Duodenal mucosa (tissue), 2 donors: ENCODE measurements at regions not wholly inside any gene's neighbourhood (a gene's known extent, or its start where the extent isn't known, plus 50 kb on each side); places are given as distances from the start of the nearest gene placed in this dataset.

Experiments
- H3K27ac ChIP-seq: one replicate; pipeline ENCODE4 v1.7.0; 2013; ENCODE audit warnings: low read depth, low read length
- H3K27me3 ChIP-seq, 2 donors: one replicate each; pipeline ENCODE4 v1.7.0; 2013; ENCODE audit warnings: low read length in 2 of 2, control low read depth in 1 of 2; ENCODE audit not compliant: insufficient read depth in 2 of 2, control insufficient read depth in 1 of 2
- H3K36me3 ChIP-seq, 2 donors: one replicate each; pipeline ENCODE4 v1.7.0; 2013; ENCODE audit warnings: low read length in 2 of 2, control low read depth in 1 of 2; ENCODE audit not compliant: insufficient read depth in 2 of 2, control insufficient read depth in 1 of 2
- H3K4me1 ChIP-seq, 2 donors: one replicate each; pipeline ENCODE4 v1.7.0; 2013; ENCODE audit warnings: low read length in 2 of 2, control low read depth in 1 of 2; ENCODE audit not compliant: insufficient read depth in 2 of 2, control insufficient read depth in 1 of 2
- H3K4me3 ChIP-seq, 2 donors: one replicate each; pipeline ENCODE4 v1.7.0; 2013; ENCODE audit warnings: low read length in 2 of 2, low read depth in 1 of 2
- H3K9ac ChIP-seq, 2 donors: one replicate each; pipeline ENCODE4 v1.7.0; 2013; ENCODE audit warnings: low read length in 2 of 2, low read depth in 1 of 2
- H3K9me3 ChIP-seq, 2 donors: one replicate each; pipeline ENCODE4 v1.7.0; 2013; ENCODE audit warnings: low read length in 2 of 2, control low read depth in 1 of 2; ENCODE audit not compliant: control insufficient read depth in 1 of 2

DNA sequence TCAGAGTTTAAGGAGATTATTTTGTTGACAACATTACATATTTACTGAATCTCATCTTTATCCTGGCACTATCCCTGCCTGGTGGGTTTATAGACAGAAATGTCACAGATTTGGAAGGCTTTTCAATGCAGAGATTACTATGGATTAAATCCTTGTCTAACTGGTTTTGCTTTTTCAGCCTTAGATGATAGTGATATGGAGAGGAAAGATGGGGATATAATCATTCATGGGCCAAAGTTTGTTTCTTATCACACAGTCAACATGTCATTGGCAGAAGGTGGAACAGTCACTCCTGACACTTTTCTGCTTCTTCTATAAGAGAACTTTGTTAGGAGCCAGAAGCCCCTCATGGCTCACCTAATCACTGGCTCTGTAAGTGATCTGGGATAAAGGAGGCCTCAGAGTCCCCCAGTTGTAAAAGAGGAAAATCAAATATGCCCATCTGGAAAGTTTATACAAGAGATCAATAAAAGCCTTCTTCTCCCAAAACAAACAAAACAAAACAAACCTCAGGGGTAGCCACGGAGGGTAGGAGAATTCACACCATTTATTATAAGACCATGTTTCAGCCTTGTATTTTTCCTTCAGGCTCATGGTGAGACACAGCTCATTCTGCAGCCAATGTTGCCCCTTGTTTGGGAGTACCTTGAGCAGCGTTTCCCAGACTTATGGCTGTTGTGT, 101.2 kb downstream of the PCSK1 start:
- H3K27me3 ChIP-seq, result no peaks in the 10 kb centered on the region
- no peaks in the 10 kb centered on the region for H3K36me3 ChIP-seq
- no peaks in the 10 kb centered on the region for H3K9me3 ChIP-seq
- no peak overlapping the region for H3K4me3 ChIP-seq
- peaks cover 17 to 19% of the 10 kb centered on the region in 2 donors for H3K4me1 ChIP-seq
- H3K9ac ChIP-seq, result no peak overlapping the region
- no peak overlapping the region for H3K27ac ChIP-seq

DNA sequence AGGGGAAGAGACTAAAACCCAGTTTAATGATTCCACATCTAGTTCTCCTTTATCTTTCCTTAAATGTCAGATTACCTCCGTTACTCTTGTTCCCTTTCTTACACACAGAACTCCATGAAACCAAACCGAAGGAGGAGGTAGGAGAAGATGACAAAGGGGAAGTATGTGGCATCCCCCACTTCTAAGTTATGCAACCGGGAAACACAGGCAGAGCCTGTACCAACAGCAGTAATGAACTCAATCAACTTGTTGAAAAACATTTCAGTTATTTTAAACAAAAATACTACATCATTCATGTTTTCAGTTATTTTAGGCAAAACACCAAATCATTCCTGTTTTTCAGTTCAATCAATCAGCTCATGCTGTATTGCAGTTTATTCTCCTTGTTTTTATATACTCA, 101.8 kb downstream of the PCSK1 start:
- no peak overlapping the region for H3K4me3 ChIP-seq
- H3K27ac ChIP-seq, result no peak overlapping the region
- H3K36me3 ChIP-seq, result no peaks in the 10 kb centered on the region
- no peaks in the 10 kb centered on the region for H3K27me3 ChIP-seq
- H3K4me1 ChIP-seq, result peaks cover 17 to 19% of the 10 kb centered on the region in 2 donors
- H3K9me3 ChIP-seq, result no peaks in the 10 kb centered on the region
- H3K9ac ChIP-seq, result no peak overlapping the region

DNA sequence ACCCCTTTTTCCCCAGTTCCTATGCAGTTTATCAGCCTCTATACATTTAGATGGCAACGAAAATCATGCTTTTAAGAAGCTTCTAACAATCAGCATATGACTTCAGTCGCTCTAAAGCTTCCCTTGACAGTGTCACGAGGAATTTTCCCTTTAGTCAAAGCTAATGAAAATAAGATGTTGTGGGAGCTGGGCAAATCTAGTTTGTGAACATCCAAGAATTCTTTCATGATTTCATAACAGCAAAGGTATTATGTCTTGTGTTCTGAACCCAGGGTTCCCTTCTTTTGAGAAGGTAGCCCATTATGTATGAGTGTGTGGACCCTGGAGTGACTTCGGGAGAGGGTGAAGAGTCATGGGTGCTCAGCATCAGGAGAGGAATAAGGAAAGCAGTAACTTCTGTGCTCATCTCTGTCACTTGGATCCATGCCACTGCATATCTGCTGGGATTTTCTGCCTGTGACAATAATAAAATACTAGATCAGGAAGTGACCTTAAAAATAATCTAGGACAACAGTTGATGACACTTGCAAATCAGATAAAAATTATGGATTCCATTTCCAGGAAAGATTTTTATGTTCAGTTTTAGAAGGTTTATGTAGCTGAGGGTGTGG, 102.4 kb downstream of the PCSK1 start:
- Histone ChIP-seq H3K36me3 (no peaks in the 10 kb centered on the region), H3K4me1 (peaks cover 17 to 19% of the 10 kb centered on the region in 2 donors), H3K9ac (no peak overlapping the region), H3K4me3 (no peak overlapping the region), H3K27ac (no peak overlapping the region), H3K27me3 (no peaks in the 10 kb centered on the region), H3K9me3 (no peaks in the 10 kb centered on the region)

DNA sequence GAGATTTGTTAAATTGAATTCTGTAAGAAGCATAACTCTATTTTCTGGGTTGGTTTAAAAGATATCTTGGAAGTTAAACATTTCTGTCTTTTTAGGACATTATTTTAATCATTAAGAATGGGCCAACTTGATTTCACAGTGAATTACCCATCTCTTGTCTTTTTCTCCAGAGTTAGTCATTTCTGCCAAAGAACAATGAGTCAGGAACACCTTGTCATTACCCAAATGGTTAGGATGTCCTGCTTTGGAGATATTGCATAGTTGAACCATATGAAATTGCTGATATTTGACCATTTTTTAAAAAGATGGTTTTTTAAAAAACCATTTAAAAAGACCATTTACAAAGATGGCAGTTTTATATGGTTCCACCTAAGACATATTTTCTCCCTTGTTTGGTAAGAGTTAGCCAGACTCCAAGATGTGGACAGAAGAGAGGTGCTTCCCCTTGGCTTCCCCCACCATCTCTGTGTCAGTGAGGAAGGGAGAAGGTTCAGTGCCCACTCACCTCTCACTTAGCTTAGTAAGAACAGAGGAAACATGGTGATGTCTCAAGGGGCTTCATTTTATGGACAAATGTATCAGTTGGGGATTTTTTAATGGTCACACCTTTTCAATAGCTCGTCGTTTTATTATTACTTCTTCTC, 103.0 kb downstream of the PCSK1 start:
- Histone ChIP-seq H3K27ac (no peak overlapping the region), H3K27me3 (no peaks in the 10 kb centered on the region), H3K4me1 (peaks cover 17 to 19% of the 10 kb centered on the region in 2 donors), H3K4me3 (no peak overlapping the region), H3K9ac (no peak overlapping the region), H3K9me3 (no peaks in the 10 kb centered on the region), H3K36me3 (no peaks in the 10 kb centered on the region)

DNA sequence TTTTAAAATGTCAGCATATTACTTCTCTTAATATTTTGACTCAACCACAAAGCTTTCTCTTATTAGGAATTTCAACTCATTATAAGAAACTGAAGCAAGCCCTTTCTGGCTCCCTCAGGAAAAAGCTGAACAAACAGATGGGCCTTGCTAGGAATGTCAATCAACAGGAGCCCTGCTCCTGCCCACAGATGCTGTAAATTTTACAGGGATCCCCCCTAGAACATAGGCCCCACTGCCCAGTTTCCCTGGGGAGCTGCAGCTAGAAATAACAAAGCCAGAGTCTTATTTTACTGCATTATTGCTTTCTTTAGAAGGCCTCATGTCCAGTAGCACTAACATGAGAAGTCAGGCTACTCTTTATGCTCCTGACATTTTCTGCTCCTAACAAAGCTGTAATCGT, 103.8 kb downstream of the PCSK1 start:
- Histone ChIP-seq H3K36me3 (no peaks in the 10 kb centered on the region), H3K9me3 (no peaks in the 10 kb centered on the region), H3K4me1 (peaks cover 17 to 19% of the 10 kb centered on the region in 2 donors), H3K4me3 (no peak overlapping the region), H3K27ac (no peak overlapping the region), H3K27me3 (no peaks in the 10 kb centered on the region), H3K9ac (no peak overlapping the region)

DNA sequence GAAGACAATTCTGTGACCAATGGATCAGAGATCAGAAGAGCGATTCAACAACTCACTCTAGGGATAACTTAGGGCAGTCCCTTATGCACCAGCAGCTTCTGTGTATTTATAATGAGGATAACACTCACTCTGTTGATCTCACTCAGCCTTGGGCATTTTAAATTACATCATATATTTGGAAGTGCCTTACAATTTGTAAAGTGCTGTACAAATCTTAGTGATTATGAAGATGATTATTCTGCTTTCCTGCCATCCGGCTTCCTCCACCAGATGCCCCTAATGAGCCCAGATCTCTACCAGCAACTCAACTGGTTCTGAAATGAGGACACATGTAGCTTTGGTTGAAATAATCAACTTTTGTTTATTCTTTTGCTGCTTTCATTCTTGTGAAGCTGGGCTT, 105.3 kb downstream of the PCSK1 start:
- Histone ChIP-seq H3K27me3 (no peaks in the 10 kb centered on the region), H3K36me3 (no peaks in the 10 kb centered on the region), H3K9ac (no peak overlapping the region), H3K4me3 (no peak overlapping the region), H3K4me1 (peaks cover 13 to 16% of the 10 kb centered on the region in 2 donors), H3K9me3 (no peaks in the 10 kb centered on the region), H3K27ac (no peak overlapping the region)

DNA sequence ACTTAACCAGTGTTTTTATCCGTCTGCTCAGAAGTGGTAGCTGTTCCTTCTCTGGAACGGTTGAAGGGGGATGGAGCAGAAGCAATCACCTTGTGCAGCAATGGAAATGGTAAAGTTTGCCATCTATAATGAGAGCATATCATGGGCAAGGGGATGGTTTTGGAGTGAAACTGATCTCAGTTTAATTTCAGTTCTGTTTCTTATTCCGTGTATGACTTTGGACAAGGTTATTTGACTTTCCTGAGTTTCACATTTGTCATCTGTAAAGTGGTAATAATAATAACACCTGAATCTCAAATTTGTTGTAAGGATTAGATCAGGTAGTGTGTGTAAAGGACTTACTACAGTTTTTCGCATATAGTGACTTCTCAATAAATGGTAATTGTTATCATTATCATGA, 106.1 kb downstream of the PCSK1 start:
- H3K9ac ChIP-seq, result no peak overlapping the region

DNA sequence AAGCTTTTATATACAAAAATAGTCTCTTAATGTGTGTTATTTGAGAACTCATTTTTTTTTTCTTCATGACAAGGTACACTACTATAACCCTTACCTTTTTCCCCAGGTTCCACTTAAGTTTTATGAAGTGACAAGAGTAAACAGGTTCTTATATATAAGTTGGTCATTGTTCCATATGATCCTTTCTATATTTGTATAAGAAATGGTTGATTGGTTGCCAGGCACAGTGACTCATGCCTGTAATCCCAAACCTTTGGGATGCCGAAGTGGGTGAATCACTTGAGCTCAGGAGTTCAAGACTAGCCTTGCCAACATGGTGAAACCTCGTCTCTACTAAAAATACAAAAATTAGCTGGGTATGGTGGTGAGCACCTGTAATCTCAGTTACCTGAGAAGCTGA, 108.3 kb downstream of the PCSK1 start:
- Histone ChIP-seq H3K9ac (no peak overlapping the region), H3K36me3 (no peaks in the 10 kb centered on the region), H3K27me3 (no peaks in the 10 kb centered on the region), H3K4me1 (no peaks in the 10 kb centered on the region), H3K27ac (no peak overlapping the region), H3K4me3 (no peak overlapping the region), H3K9me3 (no peaks in the 10 kb centered on the region)

More for the DNA sequence above, 106.1 kb downstream of the PCSK1 start:
- Histone ChIP-seq H3K27ac (no peak overlapping the region), H3K36me3 (no peaks in the 10 kb centered on the region), H3K4me3 (no peak overlapping the region), H3K27me3 (no peaks in the 10 kb centered on the region), H3K4me1 (peaks cover 9 to 11% of the 10 kb centered on the region in 2 donors), H3K9me3 (no peaks in the 10 kb centered on the region)

DNA sequence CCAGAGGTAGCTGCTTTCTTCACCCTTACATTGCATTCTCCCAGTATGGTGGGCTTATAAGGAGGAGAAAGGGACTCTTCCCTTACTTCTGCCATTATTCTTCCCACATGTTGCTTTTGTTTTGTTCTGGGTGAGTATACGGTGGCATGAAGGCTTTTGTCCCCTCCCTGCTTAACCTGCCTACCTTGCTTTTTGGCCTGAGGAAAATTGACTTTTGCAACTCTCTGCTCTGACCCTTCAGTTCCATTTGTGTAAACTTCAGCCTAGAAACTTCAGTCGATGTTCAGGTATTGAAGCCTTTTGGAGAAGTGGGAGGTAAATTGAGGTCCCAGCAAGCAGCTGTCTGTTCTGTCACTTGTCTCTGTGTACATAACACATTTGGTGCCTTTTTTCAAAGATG, 110.2 kb downstream of the PCSK1 start:
- no peaks in the 10 kb centered on the region for H3K27me3 ChIP-seq
- no peaks in the 10 kb centered on the region for H3K4me1 ChIP-seq
- no peaks in the 10 kb centered on the region for H3K9me3 ChIP-seq
- no peak overlapping the region for H3K27ac ChIP-seq
- H3K4me3 ChIP-seq, result no peak overlapping the region
- no peaks in the 10 kb centered on the region for H3K36me3 ChIP-seq
- H3K9ac ChIP-seq, result no peak overlapping the region

DNA sequence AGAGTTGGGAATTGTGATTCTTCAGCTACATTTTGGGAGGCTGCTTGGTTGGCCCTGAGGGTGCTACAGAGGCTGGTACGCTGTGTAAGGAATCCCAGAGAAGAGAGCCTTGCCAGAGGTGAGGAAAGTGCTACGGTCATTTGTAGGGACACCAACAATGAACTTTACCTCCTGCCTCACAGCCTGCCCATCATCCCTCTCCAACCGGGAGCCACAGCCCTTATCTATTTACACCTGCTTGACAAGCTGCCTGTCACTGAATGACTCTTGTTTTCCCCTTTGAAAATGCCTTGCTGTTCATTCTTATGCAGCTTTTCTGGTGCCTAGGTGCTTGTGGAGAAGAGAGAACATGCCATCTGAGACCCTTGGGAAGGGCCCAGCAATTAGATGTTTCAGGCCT, 110.8 kb downstream of the PCSK1 start:
- Histone ChIP-seq H3K27ac (no peak overlapping the region), H3K9ac (no peak overlapping the region), H3K9me3 (no peaks in the 10 kb centered on the region), H3K27me3 (no peaks in the 10 kb centered on the region), H3K36me3 (no peaks in the 10 kb centered on the region), H3K4me1 (no peaks in the 10 kb centered on the region), H3K4me3 (no peak overlapping the region)
